ENCODE measurements at regions not wholly inside any gene's neighbourhood (a gene's known extent, or its start where the extent isn't known, plus 50 kb on each side); places are given as distances from the start of the nearest gene placed in this dataset.
"Not testable (repeated sequence)": the region's sequence is repeated elsewhere in the genome, so short reads cannot be mapped to it uniquely, and the experiment has no call there.

GRCh38 chr5:82538339-82539034, 260.3 kb upstream of the RPS23 start:
- DNase-seq (ENCODE audit: low spot score) = no peak
- no peak for TF ChIP-seq CTCF (IDR thresholded peaks at IDR 0.05; ENCODE audit: extremely low read depth, insufficient read depth, missing control alignments)
- in situ Hi-C loops (cut with MboI; ENCODE audit: low pct_unique_long_range_greater_than_20kb, low sequenced_read_pairs, unreplicated experiment) = no loop called here

- DNase-seq (ENCODE audit: low spot score) = no peak
- in situ Hi-C loops (cut with MboI; ENCODE audit: low pct_unique_long_range_greater_than_20kb, low sequenced_read_pairs, unreplicated experiment) = no loop called here
- TF ChIP-seq CTCF (IDR thresholded peaks at IDR 0.05; ENCODE audit: extremely low read depth, insufficient read depth, missing control alignments) = no peak
Observed at GRCh38 chr5:82537687-82538306, 259.6 kb upstream of the RPS23 start.

GRCh38 chr5:82534986-82535385, 256.8 kb upstream of the RPS23 start:
- TF ChIP-seq CTCF (IDR thresholded peaks at IDR 0.05; ENCODE audit: extremely low read depth, insufficient read depth, missing control alignments) = no peak
- no peak for DNase-seq (ENCODE audit: low spot score)
- in situ Hi-C loops (cut with MboI; ENCODE audit: low pct_unique_long_range_greater_than_20kb, low sequenced_read_pairs, unreplicated experiment) = no loop called here

GRCh38 chr5:82532075-82532474, 253.9 kb upstream of the RPS23 start:
- in situ Hi-C loops (cut with MboI; ENCODE audit: low pct_unique_long_range_greater_than_20kb, low sequenced_read_pairs, unreplicated experiment); DNase-seq (ENCODE audit: low spot score): not testable (repeated sequence)

- no peak for DNase-seq (ENCODE audit: low spot score)
- no peak for TF ChIP-seq CTCF (IDR thresholded peaks at IDR 0.05; ENCODE audit: extremely low read depth, insufficient read depth, missing control alignments)
- in situ Hi-C loops (cut with MboI; ENCODE audit: low pct_unique_long_range_greater_than_20kb, low sequenced_read_pairs, unreplicated experiment) = no loop called here
Observed at GRCh38 chr5:82526540-82526939, 248.4 kb upstream of the RPS23 start.

GRCh38 chr5:82525626-82526025, 247.5 kb upstream of the RPS23 start:
- DNase-seq (ENCODE audit: low spot score) = no peak
- no peak for TF ChIP-seq CTCF (IDR thresholded peaks at IDR 0.05; ENCODE audit: extremely low read depth, insufficient read depth, missing control alignments)
- in situ Hi-C loops (cut with MboI; ENCODE audit: low pct_unique_long_range_greater_than_20kb, low sequenced_read_pairs, unreplicated experiment) = no loop called here

- in situ Hi-C loops (cut with MboI; ENCODE audit: low pct_unique_long_range_greater_than_20kb, low sequenced_read_pairs, unreplicated experiment) = no loop called here
- no peak for TF ChIP-seq CTCF (IDR thresholded peaks at IDR 0.05; ENCODE audit: extremely low read depth, insufficient read depth, missing control alignments)
- no peak for DNase-seq (ENCODE audit: low spot score)
Observed at GRCh38 chr5:82523633-82524032, 245.5 kb upstream of the RPS23 start.
